ENCODE measurements at regions not wholly inside any gene's neighbourhood (a gene's known extent, or its start where the extent isn't known, plus 50 kb on each side); places are given as distances from the start of the nearest gene placed in this dataset.

- TF ChIP-seq POLR2AphosphoS5 (IDR thresholded peaks at IDR 0.05; ENCODE audit: low read depth, low read length) (no peak), REST (IDR thresholded peaks at IDR 0.05; ENCODE audit: insufficient read depth in 1 of 2, low read depth in 2 of 2, low read length in 2 of 2) (no peak), SIN3A (IDR thresholded peaks at IDR 0.05; ENCODE audit: borderline replicate concordance, insufficient read depth, low read length) (no peak), FOXP2 (optimal IDR thresholded peaks at IDR 0.05; ENCODE audit: borderline replicate concordance, extremely low read depth, extremely low read length, insufficient read depth) (no peak), TAF1 (IDR thresholded peaks at IDR 0.05; ENCODE audit: borderline replicate concordance, insufficient read depth, low read length) (no peak)
These were observed 319.4 kb downstream of the CD109 start for GRCh38 chr6:74015427-74015826.

GRCh38 chr6:74000666-74001490, 304.9 kb downstream of the CD109 start:
- TF ChIP-seq SIN3A (IDR thresholded peaks at IDR 0.05; ENCODE audit: borderline replicate concordance, insufficient read depth, low read length) (no peak), FOXP2 (optimal IDR thresholded peaks at IDR 0.05; ENCODE audit: borderline replicate concordance, extremely low read depth, extremely low read length, insufficient read depth) (no peak), TAF1 (IDR thresholded peaks at IDR 0.05; ENCODE audit: borderline replicate concordance, insufficient read depth, low read length) (no peak), REST (IDR thresholded peaks at IDR 0.05; ENCODE audit: insufficient read depth in 1 of 2, low read depth in 2 of 2, low read length in 2 of 2) (no peak), POLR2AphosphoS5 (IDR thresholded peaks at IDR 0.05; ENCODE audit: low read depth, low read length) (no peak)

- TF ChIP-seq POLR2AphosphoS5 (IDR thresholded peaks at IDR 0.05; ENCODE audit: low read depth, low read length) = no peak
- no peak for TF ChIP-seq REST (IDR thresholded peaks at IDR 0.05; ENCODE audit: insufficient read depth in 1 of 2, low read depth in 2 of 2, low read length in 2 of 2)
- TF ChIP-seq SIN3A (IDR thresholded peaks at IDR 0.05; ENCODE audit: borderline replicate concordance, insufficient read depth, low read length) = no peak
- no peak for TF ChIP-seq TAF1 (IDR thresholded peaks at IDR 0.05; ENCODE audit: borderline replicate concordance, insufficient read depth, low read length)
- TF ChIP-seq FOXP2 (optimal IDR thresholded peaks at IDR 0.05; ENCODE audit: borderline replicate concordance, extremely low read depth, extremely low read length, insufficient read depth) = no peak
These were observed 293.4 kb downstream of the CD109 start for GRCh38 chr6:73989428-73989827.

- TF ChIP-seq REST (IDR thresholded peaks at IDR 0.05; ENCODE audit: insufficient read depth in 1 of 2, low read depth in 2 of 2, low read length in 2 of 2) (no peak), SIN3A (IDR thresholded peaks at IDR 0.05; ENCODE audit: borderline replicate concordance, insufficient read depth, low read length) (no peak), POLR2AphosphoS5 (IDR thresholded peaks at IDR 0.05; ENCODE audit: low read depth, low read length) (no peak), TAF1 (IDR thresholded peaks at IDR 0.05; ENCODE audit: borderline replicate concordance, insufficient read depth, low read length) (no peak), FOXP2 (optimal IDR thresholded peaks at IDR 0.05; ENCODE audit: borderline replicate concordance, extremely low read depth, extremely low read length, insufficient read depth) (no peak)
These were observed 289.9 kb downstream of the CD109 start for GRCh38 chr6:73985891-73986290.

All from PFSK-1 (cell line).